GM12874 (cell line): ENCODE measurements at regions not wholly inside any gene's neighbourhood (a gene's known extent, or its start where the extent isn't known, plus 50 kb on each side); places are given as distances from the start of the nearest gene placed in this dataset.
A peak's percentile ranks its signal among the peaks of the same experiment; 100 is the strongest.

ENCODE experiments used
- CTCF ChIP-seq: IDR thresholded peaks from 2 replicates; pipeline ENCODE4 v1.5.1; 2011; ENCODE audit warnings: low read depth, mild to moderate bottlenecking, control low read depth, low read length, moderate library complexity; ENCODE audit not compliant: insufficient read depth

DNA sequence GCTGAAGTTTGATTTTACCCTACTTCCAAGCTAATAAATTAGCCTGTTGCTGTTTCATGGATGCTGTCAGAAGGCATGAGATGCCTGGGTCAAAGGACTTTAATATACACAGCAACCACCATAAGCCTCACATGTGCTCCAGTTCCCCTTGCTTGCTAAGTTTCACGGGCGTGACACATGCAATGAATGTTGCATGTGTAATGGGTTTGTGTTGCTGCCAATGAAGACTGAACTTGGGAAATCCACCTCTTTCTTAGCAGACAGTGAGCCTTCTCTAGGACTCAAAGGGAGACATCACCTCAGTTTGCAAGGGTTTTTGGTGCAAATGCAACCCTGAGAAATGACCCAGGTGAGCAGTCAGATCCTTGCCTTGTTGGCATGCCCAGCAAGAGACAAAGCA lies 505.5 kb upstream of the PODXL start:
- no peak for TF ChIP-seq CTCF

DNA sequence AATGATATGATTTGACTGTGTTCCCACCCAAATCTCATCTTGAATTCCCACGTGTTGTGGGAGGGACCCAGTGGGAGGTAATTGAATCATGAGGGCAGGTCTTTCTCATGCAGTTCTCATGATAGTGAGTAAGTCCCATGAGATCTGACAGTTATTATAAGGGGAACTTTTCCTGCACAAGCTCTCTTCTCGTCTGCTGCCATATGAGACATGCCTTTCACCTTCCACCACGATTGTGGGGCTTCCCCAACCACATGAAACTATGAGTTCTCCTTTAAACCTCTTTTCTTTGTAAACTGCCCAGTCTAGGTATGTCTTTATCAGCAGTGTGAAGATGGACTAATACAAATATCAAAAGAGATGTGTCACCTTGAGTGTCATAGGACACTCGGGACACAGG lies 502.7 kb upstream of the PODXL start:
- no peak for TF ChIP-seq CTCF

- TF ChIP-seq CTCF, result no peak
Observed at GRCh38 chr7:132055336-132056120, 499.1 kb upstream of the PODXL start.

- TF ChIP-seq CTCF, result no peak
Observed at GRCh38 chr7:132053871-132054270, 497.4 kb upstream of the PODXL start.

GRCh38 chr7:132051311-132051710 lies 494.9 kb upstream of the PODXL start:
- TF ChIP-seq CTCF, result no peak

GRCh38 chr7:132049462-132050304 lies 493.3 kb upstream of the PODXL start:
- peak; percentile 70 for TF ChIP-seq CTCF

GRCh38 chr7:132045481-132045980 lies 489.1 kb upstream of the PODXL start:
- no peak for TF ChIP-seq CTCF
